ENCODE measurements at regions not wholly inside any gene's neighbourhood (a gene's known extent, or its start where the extent isn't known, plus 50 kb on each side); places are given as distances from the start of the nearest gene placed in this dataset.

GRCh38 chr13:22276616-22277015, 605.7 kb downstream of the FGF9 start:
- no peak overlapping the region for H3K27ac ChIP-seq (ENCODE audit: low read depth, low read length)
- H4K5ac ChIP-seq (ENCODE audit: insufficient read length, low read depth, low read length): no peak overlapping the region
- no peak overlapping the region for H3K56ac ChIP-seq (replicated peaks; ENCODE audit: insufficient read length, low read depth, low read length)
- no peaks in the 10 kb centered on the region for H3K9me3 ChIP-seq (ENCODE audit: insufficient read depth in 2 of 2, low read depth in 1 of 2, low read length in 1 of 2)
- H2BK15ac ChIP-seq (ENCODE audit: low read length): no peak overlapping the region
- H3K4me2 ChIP-seq (ENCODE audit: insufficient read depth in 1 of 2, low read depth in 2 of 2, low read length in 2 of 2): no peak overlapping the region
- no peaks in the 10 kb centered on the region for H3K23me2 ChIP-seq (ENCODE audit: low read depth, low read length)
- H2AFZ ChIP-seq (ENCODE audit: low read length): no peak overlapping the region
- no peak overlapping the region for H4K8ac ChIP-seq (ENCODE audit: extremely low read depth, insufficient read depth, low read length)
- no peak overlapping the region for H3K23ac ChIP-seq (ENCODE audit: insufficient read length)
- no peaks in the 10 kb centered on the region for H3K79me2 ChIP-seq (ENCODE audit: control insufficient read depth in 1 of 2, insufficient read depth in 2 of 2, low read length in 2 of 2)
- WGBS, 2 experiments (ENCODE audit: extremely low coverage in 1 of 2, insufficient coverage in 1 of 2, insufficient read length in 1 of 2, insufficient replicate concordance in 2 of 2, low coverage in 1 of 2, low lambda C conversion rate in 2 of 2, missing lambda C conversion rate in 1 of 2): 98% methylated on average over 5 of the region's 5 CpGs; no CpG with 5 or more reads in 1 of the 2 experiments
- CTCF ChIA-PET (ENCODE audit: partially characterized antibody): interaction anchor here (0.6 to 1.2 kb wide), 2 partner anchors 363 to 695 kb away, joined by 3 to 6 read pairs; no protein-coding TSS in a partner anchor
- no peaks in the 10 kb centered on the region for H3K36me3 ChIP-seq (ENCODE audit: control insufficient read depth in 2 of 4, insufficient read depth in 4 of 4, low read length in 3 of 4)
- no peak overlapping the region for H3K4ac ChIP-seq (replicated peaks; ENCODE audit: insufficient read length, low read depth, low read length)
- TF ChIP-seq FOSL1 (IDR thresholded peaks at IDR 0.05; ENCODE audit: insufficient read depth, low read depth, low read length): no peak
- no peak for TF ChIP-seq SP1 (IDR thresholded peaks at IDR 0.05; ENCODE audit: low read depth, low read length)
- no peak for TF ChIP-seq EP300 (IDR thresholded peaks at IDR 0.05; ENCODE audit: borderline replicate concordance in 1 of 2, low read depth in 2 of 2, low read length in 2 of 2)
- no peak for TF ChIP-seq CREB1 (IDR thresholded peaks at IDR 0.05)
- no peak for TF ChIP-seq TEAD4 (IDR thresholded peaks at IDR 0.05; ENCODE audit: low read depth, low read length)
- TF ChIP-seq SP4 (IDR thresholded peaks at IDR 0.05; ENCODE audit: low read length): no peak
- TF ChIP-seq PHF8 (conservative IDR thresholded peaks at IDR 0.05; ENCODE audit: low read depth, low read length): no peak
- TF ChIP-seq NANOG (IDR thresholded peaks at IDR 0.05; ENCODE audit: insufficient read depth, low read depth, low read length, poor library complexity, severe bottlenecking): no peak
- FAIRE-seq: no peak
- H3K79me1 ChIP-seq (ENCODE audit: low read depth, low read length): no peaks in the 10 kb centered on the region
- H3K18ac ChIP-seq (ENCODE audit: extremely low read depth, low read length): no peak overlapping the region
- H3K27me3 ChIP-seq (replicated peaks in 1 of 4; ENCODE audit: control insufficient read depth in 3 of 4, extremely low read depth in 1 of 4, insufficient read depth in 3 of 4, low read length in 3 of 4): no peaks in the 10 kb centered on the region
- H2AK5ac ChIP-seq (ENCODE audit: low read depth, low read length): no peak overlapping the region
- H3K14ac ChIP-seq (ENCODE audit: insufficient read length): no peak overlapping the region
- no peak overlapping the region for H3K4me3 ChIP-seq (ENCODE audit: extremely low read depth in 1 of 4, insufficient read depth in 2 of 4, low read depth in 3 of 4, low read length in 4 of 4)
- POLR2A ChIA-PET (ENCODE audit: partially characterized antibody): interaction anchor here (0.6 kb wide), 1 partner anchor 41 kb away, joined by 3 read pairs; no protein-coding TSS in a partner anchor
- no peak overlapping the region for H4K91ac ChIP-seq (replicated peaks; ENCODE audit: insufficient read length, low read length)
- no peak overlapping the region for H2BK20ac ChIP-seq (ENCODE audit: low read length)
- no peaks in the 10 kb centered on the region for H4K20me1 ChIP-seq (replicated peaks in 1 of 2; ENCODE audit: control insufficient read depth in 1 of 2, insufficient read depth in 2 of 2, low read length in 2 of 2)
- no peak overlapping the region for H3K9ac ChIP-seq (replicated peaks in 1 of 4; ENCODE audit: extremely low read depth in 1 of 4, low read depth in 3 of 4, low read length in 3 of 4)
- DNase-seq (ENCODE audit: low read depth in 1 of 2, low spot score in 2 of 2): no peak
- H3K4me1 ChIP-seq (replicated peaks in 1 of 4; ENCODE audit: control insufficient read depth in 3 of 4, insufficient read depth in 4 of 4, low read length in 3 of 4): no peaks in the 10 kb centered on the region
- no peak overlapping the region for H2BK120ac ChIP-seq (replicated peaks; ENCODE audit: low read depth, low read length)
- no peak overlapping the region for H2BK5ac ChIP-seq (ENCODE audit: low read depth, low read length)
- no peak overlapping the region for H2BK12ac ChIP-seq (ENCODE audit: low read depth, low read length)
